GM19238 (cell line): ENCODE measurements at regions not wholly inside any gene's neighbourhood (a gene's known extent, or its start where the extent isn't known, plus 50 kb on each side); places are given as distances from the start of the nearest gene placed in this dataset.

Experiments used
- DNase-seq: peaks from one replicate; pipeline ENCODE4 v3.0.0; 2011; ENCODE audit warnings: low spot score; ENCODE audit not compliant: insufficient read length

DNA sequence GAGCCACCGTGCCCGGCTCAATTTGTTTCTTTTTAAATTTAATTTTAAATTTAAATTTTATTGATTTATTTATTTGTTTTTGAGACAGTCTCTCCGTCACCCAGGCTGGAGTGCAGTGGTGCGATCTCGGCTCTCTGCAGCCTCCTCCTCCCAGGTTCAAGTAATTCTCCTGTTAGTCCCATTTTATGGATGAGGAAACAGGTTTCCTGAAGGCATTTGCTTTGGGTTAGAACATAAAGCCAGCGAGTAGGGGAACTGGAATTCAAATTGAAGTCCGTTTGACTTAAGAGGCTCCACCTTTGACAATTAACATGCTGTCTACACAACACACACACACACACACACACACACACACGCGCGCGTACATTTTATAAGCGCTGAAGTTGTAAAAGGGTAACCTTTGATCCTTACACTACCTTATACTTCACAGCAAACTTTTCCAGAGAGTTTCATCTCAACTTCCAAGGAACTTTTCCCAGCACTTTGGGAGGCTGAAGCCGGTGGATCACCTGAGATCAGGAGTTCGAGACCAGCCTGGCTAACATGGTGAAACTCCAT, 232.0 kb downstream of the BCAS1 start:
- no peak for DNase-seq

GRCh38 chr20:53837126-53837826, 233.1 kb downstream of the BCAS1 start:
- DNase-seq: no peak

DNA sequence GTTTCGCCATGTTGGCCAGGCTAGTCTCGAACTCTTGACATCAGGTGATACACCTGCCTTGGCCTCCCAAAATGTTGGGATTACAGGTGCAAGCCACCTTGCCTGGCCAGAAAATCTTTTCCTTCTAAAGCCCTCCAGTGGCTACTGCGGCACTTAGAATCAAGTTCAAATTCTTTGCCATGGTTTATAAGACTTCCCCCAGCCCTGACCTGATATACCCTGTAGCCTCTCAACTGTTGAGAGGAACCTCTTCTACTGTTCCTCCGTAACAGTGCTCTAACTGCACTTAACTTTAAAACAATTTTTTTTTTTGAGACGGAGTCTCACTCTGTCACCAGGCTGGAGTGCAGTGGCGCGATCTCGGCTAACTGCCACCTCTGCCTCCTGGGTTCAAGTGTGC, 235.6 kb downstream of the BCAS1 start:
- DNase-seq: no peak

GRCh38 chr20:53834062-53834442, 236.3 kb downstream of the BCAS1 start:
- no peak for DNase-seq

GRCh38 chr20:53833333-53834061, 236.9 kb downstream of the BCAS1 start:
- no peak for DNase-seq

GRCh38 chr20:53832499-53832898, 237.9 kb downstream of the BCAS1 start:
- DNase-seq: no peak

DNA sequence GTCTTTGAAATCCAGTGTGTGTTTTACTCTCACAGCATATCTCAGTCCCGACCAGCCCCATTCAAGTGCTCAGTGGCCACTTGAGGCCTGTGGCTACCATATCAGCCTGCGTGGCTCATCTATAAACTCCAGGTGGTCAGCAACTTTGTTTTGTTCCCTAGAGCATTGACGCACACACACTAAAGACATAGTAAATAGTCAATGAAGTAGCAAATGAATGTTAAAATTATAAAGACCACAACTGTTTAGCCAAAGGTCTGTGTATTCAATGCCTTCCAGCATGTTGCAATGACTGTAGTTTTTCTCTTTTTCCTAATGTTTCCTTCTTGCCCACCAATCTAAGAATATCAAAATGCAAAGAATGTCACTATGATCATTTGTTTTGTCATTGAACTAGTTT, 238.2 kb upstream of the ZNF217 start:
- DNase-seq: no peak

- DNase-seq: no peak
Observed at GRCh38 chr20:53831228-53831627, 237.6 kb upstream of the ZNF217 start.

- no peak for DNase-seq
Observed at GRCh38 chr20:53829724-53830521, 236.3 kb upstream of the ZNF217 start.

- no peak for DNase-seq
Observed at GRCh38 chr20:53829255-53829723, 235.7 kb upstream of the ZNF217 start.

GRCh38 chr20:53828682-53829254, 235.1 kb upstream of the ZNF217 start:
- no peak for DNase-seq

- DNase-seq: no peak
Observed at GRCh38 chr20:53828088-53828681, 234.5 kb upstream of the ZNF217 start.

GRCh38 chr20:53827292-53828087, 233.9 kb upstream of the ZNF217 start:
- no peak for DNase-seq

- no peak for DNase-seq
Observed at GRCh38 chr20:53826597-53827291, 233.1 kb upstream of the ZNF217 start.

DNA sequence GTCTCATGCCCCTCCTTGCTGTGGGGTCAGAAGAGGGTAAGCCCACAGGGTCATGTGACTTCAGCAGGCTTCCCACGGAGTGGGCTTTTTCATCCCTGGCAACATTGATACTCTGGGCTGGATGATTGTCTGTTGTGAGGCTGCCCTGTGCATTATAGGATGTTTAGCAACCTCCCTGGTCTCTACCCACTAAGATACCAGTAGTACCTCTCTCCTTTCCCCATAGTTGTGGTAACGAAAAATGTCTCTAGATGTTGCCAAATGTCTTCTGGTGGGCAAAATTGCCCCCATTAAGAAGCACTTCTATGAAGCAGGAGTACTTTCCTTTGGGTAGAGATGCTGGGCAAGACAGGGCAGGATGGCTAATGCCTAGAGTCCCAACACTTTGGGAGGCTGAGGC, 232.5 kb upstream of the ZNF217 start:
- DNase-seq: no peak

GRCh38 chr20:53825282-53825681, 231.6 kb upstream of the ZNF217 start:
- no peak for DNase-seq

- no peak for DNase-seq
Observed at GRCh38 chr20:53824779-53825178, 231.1 kb upstream of the ZNF217 start.

- no peak for DNase-seq
Observed at GRCh38 chr20:53823121-53823764, 229.6 kb upstream of the ZNF217 start.

DNA sequence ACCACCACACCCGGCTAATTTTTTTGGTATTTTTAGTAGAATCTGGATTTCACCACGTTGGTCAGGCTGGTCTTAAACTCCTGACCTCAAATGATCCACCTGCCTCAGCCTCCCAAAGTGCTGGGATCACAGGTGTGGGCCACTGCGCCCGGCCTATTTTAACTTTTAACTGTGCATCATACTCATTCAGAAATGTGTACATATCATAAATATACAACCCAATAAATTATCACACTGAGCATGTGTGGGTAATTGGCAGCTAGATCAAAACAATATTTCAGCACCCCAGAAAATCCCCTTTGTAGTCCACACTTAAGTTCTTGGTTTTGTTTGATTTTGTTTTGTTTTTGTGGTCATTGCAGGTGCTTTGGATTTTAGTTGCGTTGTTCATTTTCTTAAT, 228.9 kb upstream of the ZNF217 start:
- DNase-seq: no peak
